Spleen (tissue), 11 donors: ENCODE measurements at regions not wholly inside any gene's neighbourhood (a gene's known extent, or its start where the extent isn't known, plus 50 kb on each side); places are given as distances from the start of the nearest gene placed in this dataset.

Source experiments
- DNase-seq: peaks from one replicate; pipeline ENCODE4 v3.0.0-alpha.2; 2020
- H3K27ac ChIP-seq, 8 donors: fragments of 200-600 bp; sonication (generic) in 7 of 8; 1 replicate in 4 of 8; 2 replicates in 4 of 8; pipeline versions ENCODE4 v1.5.0 to v1.8.0; 2016 to 2021; ENCODE audit warnings: inconsistent platforms in 4 of 8, mild to moderate bottlenecking in 4 of 8, moderate library complexity in 1 of 8
- H3K27me3 ChIP-seq, 7 donors: fragments of 200-600 bp; sonication (generic) in 6 of 7; replicated peaks in 1 of 7; 1 replicate in 4 of 7; 2 replicates in 3 of 7; pipeline versions ENCODE4 v1.5.0 to v1.8.0; 2016 to 2021; ENCODE audit warnings: inconsistent platforms in 3 of 7, mild to moderate bottlenecking in 1 of 7
- H3K36me3 ChIP-seq, 6 donors: fragments of 200-600 bp; sonication (generic) in 5 of 6; 1 replicate in 4 of 6; 2 replicates in 2 of 6; pipeline versions ENCODE4 v1.5.0 to v1.8.0; 2016 to 2021; ENCODE audit warnings: inconsistent platforms in 2 of 6
- H3K4me1 ChIP-seq, 6 donors: fragments of 200-600 bp; sonication (generic) in 5 of 6; 1 replicate in 3 of 6; 2 replicates in 3 of 6; pipeline versions ENCODE4 v1.5.0 to v1.8.0; 2016 to 2021; ENCODE audit warnings: inconsistent platforms in 3 of 6
- H3K4me3 ChIP-seq, 8 donors: fragments of 200-600 bp; sonication (generic) in 7 of 8; 1 replicate in 4 of 8; 2 replicates in 4 of 8; pipeline versions ENCODE4 v1.5.0 to v1.8.0; 2016 to 2021; ENCODE audit warnings: inconsistent platforms in 4 of 8, mild to moderate bottlenecking in 4 of 8, moderate library complexity in 2 of 8
- H3K9me3 ChIP-seq, 8 donors: fragments of 200-600 bp; sonication (generic) in 7 of 8; 1 replicate in 4 of 8; 2 replicates in 4 of 8; pipeline versions ENCODE4 v1.5.0 to v1.8.0; 2016 to 2021; ENCODE audit warnings: inconsistent platforms in 4 of 8
- POLR2A ChIP-seq, 3 donors: fragments of 450-650 bp; IDR thresholded peaks; one replicate each; pipeline ENCODE4 v1.5.1; 2017; ENCODE audit warnings: antibody characterized with exemption in 3 of 3, mild to moderate bottlenecking in 1 of 3
- POLR2AphosphoS5 ChIP-seq, 3 donors: sonication (generic); formaldehyde crosslinking; IDR thresholded peaks; one replicate each; pipeline ENCODE4 v1.5.1; 2017; ENCODE audit warnings: antibody characterized with exemption in 3 of 3
- WGBS, 5 donors: extraction: QIAGEN DNeasy Blood & Tissue Kit in 3 of 5; methylation state at CpG; one replicate each; pipeline versions ENCODE4 v1.1.5 to v1.1.7; 2013 to 2018; 5-methylcytosine and 5-hydroxymethylcytosine counted together
- intact Hi-C: fragments of 100-400 bp; cut with DNase I; formaldehyde crosslinking; loops from one replicate; pipeline ENCODE4 v1.15.0; 2023; ENCODE audit warnings: low total_unique reads
- TF ChIP-seq, protein P1 (sequence below), 11 experiments: fragments of 200-600 bp in 7 of 11; fragments of 450-650 bp in 4 of 11; sonication (generic) in 4 of 11; IDR thresholded peaks in 8 of 11; conservative IDR thresholded peaks in 3 of 11; 1 replicate in 7 of 11; 2 replicates in 4 of 11; pipeline versions ENCODE4 v1.4.0 to v1.8.0; 2016 to 2021; ENCODE audit warnings: antibody characterized with exemption in 11 of 11, inconsistent platforms in 4 of 11, mild to moderate bottlenecking in 1 of 11
- donor health status: healthy with polysubstance abuse.
- donor health status: DM: no; HTN: no; CAD: no; lungs with moderate emphysema.
- donor health status: DM: no; HTN: no; CAD: no.
- donor health status: Bipolar disorder and iron deficiency.
- donor health status: healthy.
- donor health status: DM: no; HTN: no; CAD: no.
- donor health status: DM: yes; HTN: yes; CAD: no.

DNA sequence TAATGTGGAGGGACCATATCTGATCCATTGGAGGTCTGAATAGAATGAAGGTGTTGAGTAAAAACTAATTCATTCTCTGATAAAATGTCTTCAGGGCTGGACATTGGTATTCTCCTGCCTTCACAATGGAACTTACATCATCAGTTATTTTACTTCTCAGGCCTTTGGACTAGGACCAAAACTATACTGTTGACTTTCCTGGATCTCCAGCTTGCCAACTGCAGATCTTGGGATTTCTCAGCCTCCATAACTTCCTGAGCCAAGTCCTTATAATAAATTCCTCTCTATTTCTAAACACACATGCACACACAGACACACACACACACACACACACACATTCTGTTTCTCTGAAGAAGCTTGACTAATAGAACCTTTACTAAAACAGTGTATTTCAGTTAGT, 1858.6 kb upstream of the ADGRL3 start:
- peaks cover 0 to under 1% (median 0%) of the 10 kb centered on the region in 8 donors for H3K9me3 ChIP-seq
- no peak overlapping the region for H3K4me3 ChIP-seq
- H3K4me1 ChIP-seq = no peaks in the 10 kb centered on the region
- intact Hi-C loops = no loop called here
- no peaks in the 10 kb centered on the region for H3K27me3 ChIP-seq
- H3K27ac ChIP-seq = no peak overlapping the region
- H3K36me3 ChIP-seq = no peaks in the 10 kb centered on the region
- DNase-seq = no peak
- TF ChIP-seq POLR2A (IDR thresholded peaks at IDR 0.05) (no peak), POLR2AphosphoS5 (IDR thresholded peaks at IDR 0.05) (no peak)
- TF ChIP-seq, protein P1, sequence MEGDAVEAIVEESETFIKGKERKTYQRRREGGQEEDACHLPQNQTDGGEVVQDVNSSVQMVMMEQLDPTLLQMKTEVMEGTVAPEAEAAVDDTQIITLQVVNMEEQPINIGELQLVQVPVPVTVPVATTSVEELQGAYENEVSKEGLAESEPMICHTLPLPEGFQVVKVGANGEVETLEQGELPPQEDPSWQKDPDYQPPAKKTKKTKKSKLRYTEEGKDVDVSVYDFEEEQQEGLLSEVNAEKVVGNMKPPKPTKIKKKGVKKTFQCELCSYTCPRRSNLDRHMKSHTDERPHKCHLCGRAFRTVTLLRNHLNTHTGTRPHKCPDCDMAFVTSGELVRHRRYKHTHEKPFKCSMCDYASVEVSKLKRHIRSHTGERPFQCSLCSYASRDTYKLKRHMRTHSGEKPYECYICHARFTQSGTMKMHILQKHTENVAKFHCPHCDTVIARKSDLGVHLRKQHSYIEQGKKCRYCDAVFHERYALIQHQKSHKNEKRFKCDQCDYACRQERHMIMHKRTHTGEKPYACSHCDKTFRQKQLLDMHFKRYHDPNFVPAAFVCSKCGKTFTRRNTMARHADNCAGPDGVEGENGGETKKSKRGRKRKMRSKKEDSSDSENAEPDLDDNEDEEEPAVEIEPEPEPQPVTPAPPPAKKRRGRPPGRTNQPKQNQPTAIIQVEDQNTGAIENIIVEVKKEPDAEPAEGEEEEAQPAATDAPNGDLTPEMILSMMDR (IDR thresholded peaks at IDR 0.05 in 8 of 11, conservative IDR thresholded peaks at IDR 0.05 in 3 of 11) = no peak

DNA sequence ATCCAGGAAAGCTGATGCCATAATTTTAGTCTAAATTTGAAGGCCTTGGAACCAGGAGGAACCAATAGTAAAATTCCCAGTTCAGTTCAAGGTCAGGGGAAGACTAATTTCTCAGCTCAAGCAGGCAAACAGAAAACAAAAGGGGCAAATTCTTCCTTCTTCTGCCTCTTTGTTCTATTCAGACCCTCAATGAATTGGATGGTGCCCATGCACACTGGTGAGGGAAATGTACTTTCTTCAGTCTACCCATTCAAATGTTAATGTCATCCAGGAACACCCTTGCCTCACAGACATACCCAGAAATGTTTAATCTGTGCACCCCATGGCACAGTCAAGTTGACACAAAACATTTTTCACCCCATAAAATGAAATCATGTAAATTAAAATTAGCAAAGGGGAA, 1851.2 kb upstream of the ADGRL3 start:
- no peak overlapping the region for H3K4me3 ChIP-seq
- H3K27ac ChIP-seq = no peak overlapping the region
- no peak for DNase-seq
- intact Hi-C loops = no loop called here
- no peaks in the 10 kb centered on the region for H3K36me3 ChIP-seq
- H3K27me3 ChIP-seq = no peaks in the 10 kb centered on the region
- H3K9me3 ChIP-seq = peaks cover 0 to 6% (median 3%) of the 10 kb centered on the region in 8 donors
- TF ChIP-seq POLR2AphosphoS5 (IDR thresholded peaks at IDR 0.05) (no peak), POLR2A (IDR thresholded peaks at IDR 0.05) (no peak)
- TF ChIP-seq, protein P1 (IDR thresholded peaks at IDR 0.05 in 8 of 11, conservative IDR thresholded peaks at IDR 0.05 in 3 of 11) = no peak
- no peaks in the 10 kb centered on the region for H3K4me1 ChIP-seq

DNA sequence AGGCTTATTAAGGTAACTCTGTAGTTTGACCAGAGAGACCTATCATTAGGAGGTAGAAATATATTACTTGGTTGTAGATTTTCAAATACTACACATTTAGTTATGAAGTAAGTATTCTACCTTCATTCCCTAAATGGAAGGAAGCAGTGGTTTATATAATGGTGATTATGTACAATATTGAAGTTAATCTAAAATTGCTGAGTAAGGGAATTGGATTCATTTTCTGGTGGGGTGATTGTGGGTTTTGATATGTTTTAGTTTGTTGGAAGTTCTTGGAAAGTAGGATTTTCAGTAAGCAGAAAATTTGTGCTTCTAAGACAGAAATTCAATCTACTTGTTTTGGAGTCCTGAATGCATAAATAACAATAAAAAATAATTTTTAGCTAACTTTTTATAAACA, 1830.9 kb upstream of the ADGRL3 start:
- Histone ChIP-seq H3K4me1 (no peaks in the 10 kb centered on the region), H3K36me3 (no peaks in the 10 kb centered on the region), H3K27me3 (no peaks in the 10 kb centered on the region), H3K27ac (no peak overlapping the region), H3K9me3 (peaks cover 0 to 8% (median 0%) of the 10 kb centered on the region in 8 donors), H3K4me3 (no peak overlapping the region)
- TF ChIP-seq POLR2AphosphoS5 (IDR thresholded peaks at IDR 0.05) (no peak), POLR2A (IDR thresholded peaks at IDR 0.05) (no peak)
- TF ChIP-seq, protein P1 (IDR thresholded peaks at IDR 0.05 in 8 of 11, conservative IDR thresholded peaks at IDR 0.05 in 3 of 11) = no peak
- intact Hi-C loops = no loop called here
- DNase-seq = no peak

- no peak for DNase-seq
- Histone ChIP-seq H3K36me3 (no peaks in the 10 kb centered on the region), H3K27ac (no peak overlapping the region), H3K4me1 (no peaks in the 10 kb centered on the region), H3K9me3 (peaks cover 0 to 43% (median 18%) of the 10 kb centered on the region in 8 donors), H3K4me3 (no peak overlapping the region), H3K27me3 (no peaks in the 10 kb centered on the region)
- WGBS, 5 donors = 67 to 87% (median 77%) methylated on average over 3 of the region's 3 CpGs
- TF ChIP-seq, protein P1 (IDR thresholded peaks at IDR 0.05 in 8 of 11, conservative IDR thresholded peaks at IDR 0.05 in 3 of 11) = no peak
- intact Hi-C loops = no loop called here
These were observed 1825.7 kb upstream of the ADGRL3 start for GRCh38 chr4:59374416-59374815.
